Suprapubic skin (tissue), 3 donors: ENCODE measurements at regions not wholly inside any gene's neighbourhood (a gene's known extent, or its start where the extent isn't known, plus 50 kb on each side); places are given as distances from the start of the nearest gene placed in this dataset.

Experiments
- CTCF ChIP-seq, 2 donors: fragments of 200-600 bp in 1 of 2; fragments of 450-650 bp in 1 of 2; sonication (generic) in 1 of 2; IDR thresholded peaks; one replicate each; pipeline ENCODE4 v1.5.1; 2016 to 2019; ENCODE audit warnings: antibody characterized with exemption in 2 of 2, mild to moderate bottlenecking in 1 of 2, moderate library complexity in 1 of 2
- EP300 ChIP-seq: sonication (generic); formaldehyde crosslinking; IDR thresholded peaks from one replicate; pipeline ENCODE4 v1.6.1; 2017; ENCODE audit warnings: antibody characterized with exemption
- POLR2A ChIP-seq, 2 donors: fragments of 450-650 bp; IDR thresholded peaks; one replicate each; pipeline ENCODE4 v1.6.1; 2017; ENCODE audit warnings: antibody characterized with exemption in 2 of 2, mild to moderate bottlenecking in 2 of 2, moderate library complexity in 2 of 2

DNA sequence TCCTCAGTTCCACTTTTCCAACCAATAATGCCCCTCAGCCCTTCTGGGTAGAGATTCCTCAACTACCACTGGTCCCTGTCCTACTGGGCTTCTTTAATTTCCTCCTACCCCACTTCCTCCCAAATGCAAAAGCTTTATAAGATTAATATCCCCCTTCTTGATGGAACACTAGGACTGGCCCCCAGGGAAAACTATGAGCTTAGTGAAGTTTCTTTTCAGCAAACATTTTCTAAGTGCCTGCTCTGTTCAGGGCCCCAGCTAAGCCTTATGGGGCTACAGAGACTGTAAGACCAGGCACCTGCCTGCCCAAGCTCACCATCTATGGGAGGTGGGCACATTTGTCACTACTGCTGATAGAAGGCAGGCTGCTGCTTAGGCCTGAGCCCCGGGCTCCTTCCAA, 79.4 kb downstream of the RPLP1 start:
- TF ChIP-seq CTCF (IDR thresholded peaks at IDR 0.05) (no peak), EP300 (no peak), POLR2A (IDR thresholded peaks at IDR 0.05) (no peak)
